GM18511 (cell line): ENCODE measurements at regions not wholly inside any gene's neighbourhood (a gene's known extent, or its start where the extent isn't known, plus 50 kb on each side); places are given as distances from the start of the nearest gene placed in this dataset.
A peak's percentile ranks its signal among the peaks of the same experiment; 100 is the strongest.
"Not testable (repeated sequence)": the region's sequence is repeated elsewhere in the genome, so short reads cannot be mapped to it uniquely, and the experiment has no call there.

ENCODE experiments used
- ATAC-seq: cut with Tn5 transposase; IDR thresholded peaks from one replicate; pipeline ENCODE4 v1.9.1; 2021; ENCODE audit warnings: mild to moderate bottlenecking, moderate library complexity; ENCODE audit not compliant: unreplicated experiment

DNA sequence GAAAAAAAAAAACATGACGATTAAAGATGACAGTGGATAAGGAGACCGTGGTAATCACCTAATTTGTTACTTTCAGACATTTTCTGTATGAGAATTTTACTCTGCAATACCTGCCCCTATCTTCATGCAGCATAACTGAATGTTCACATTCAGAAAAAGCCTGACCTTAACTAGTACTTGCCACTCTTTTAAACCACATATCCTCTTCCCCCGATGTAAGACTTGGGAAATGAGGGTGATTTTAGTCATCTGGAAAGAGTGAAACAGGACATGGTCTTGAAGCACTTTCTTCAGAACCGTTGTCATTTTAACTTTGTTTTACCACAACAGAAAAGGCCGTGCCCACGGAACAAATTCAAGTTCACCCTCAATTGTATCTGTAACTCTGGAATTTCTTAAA lies 318.5 kb downstream of the BCL2L11 start:
- ATAC-seq, result not testable (repeated sequence)

DNA sequence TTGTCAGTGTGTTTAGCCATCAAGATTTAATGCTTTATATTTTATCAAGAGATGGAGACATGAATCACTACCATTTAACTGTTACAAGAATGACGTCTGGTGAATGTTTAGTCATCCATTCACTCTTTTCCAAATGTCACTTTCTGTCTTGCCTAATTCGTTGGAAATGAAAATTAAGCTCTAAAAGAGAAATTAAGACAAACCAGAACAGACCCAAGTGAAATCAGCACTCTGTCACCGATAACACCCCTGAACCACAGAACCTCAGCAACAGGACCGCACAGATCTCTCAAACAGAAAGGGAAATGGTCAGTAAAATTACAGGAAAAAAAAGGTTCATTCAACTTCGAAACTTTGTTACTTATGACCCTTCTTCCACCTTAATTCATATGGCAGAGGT lies 320.9 kb downstream of the BCL2L11 start:
- not testable (repeated sequence) for ATAC-seq

DNA sequence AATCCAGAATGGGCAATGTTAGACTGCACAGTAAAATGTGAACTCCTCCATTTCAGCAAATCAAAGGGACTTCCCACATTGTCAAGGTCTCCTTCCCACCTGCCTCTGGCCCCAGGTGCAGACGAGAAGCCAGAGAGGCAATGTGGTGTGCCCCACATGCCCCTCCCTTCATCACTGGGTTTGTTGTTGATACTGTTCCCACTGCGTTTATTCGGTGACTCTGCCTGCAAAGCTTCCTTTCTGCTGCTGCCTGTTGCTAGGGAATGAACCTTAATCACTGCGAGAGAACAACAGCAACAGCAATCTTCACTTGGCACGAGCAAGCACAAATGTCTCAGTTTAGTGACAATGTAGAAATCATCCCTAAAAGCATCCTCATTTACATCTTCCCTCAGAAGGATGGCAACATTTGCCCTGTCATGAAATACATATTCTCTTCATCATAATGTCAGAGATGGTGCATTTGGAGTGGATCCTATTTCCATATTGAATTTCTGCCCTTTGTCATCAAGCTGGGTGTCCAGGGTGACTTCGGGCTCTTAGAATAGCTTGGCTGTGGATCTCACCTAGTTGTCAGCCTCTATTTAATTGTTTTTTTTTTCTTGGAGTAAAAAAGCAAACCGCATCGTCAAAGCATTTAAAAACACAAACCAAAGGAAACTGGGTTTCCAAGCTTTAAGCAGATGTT lies 322.2 kb downstream of the BCL2L11 start:
- ATAC-seq, result not testable (repeated sequence)

DNA sequence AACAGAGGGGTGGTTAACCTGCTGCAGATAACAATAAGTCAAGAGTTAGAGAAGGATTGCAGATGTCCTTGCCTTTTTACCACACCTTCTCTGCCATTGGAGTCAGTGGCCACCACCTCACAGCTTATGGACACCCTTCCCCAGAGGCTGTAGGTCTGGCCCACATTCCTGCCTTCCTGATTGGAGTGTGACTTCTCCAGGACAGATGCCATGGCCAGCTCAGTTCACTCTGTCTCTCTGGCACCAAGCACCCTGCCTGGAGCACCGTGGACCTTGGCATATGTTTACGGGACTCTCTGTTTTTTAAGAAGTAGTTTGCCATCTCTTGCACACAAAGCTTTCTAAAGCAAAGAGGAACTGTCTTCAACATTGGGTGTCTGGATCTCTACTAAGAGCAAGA lies 323.8 kb downstream of the BCL2L11 start:
- not testable (repeated sequence) for ATAC-seq

DNA sequence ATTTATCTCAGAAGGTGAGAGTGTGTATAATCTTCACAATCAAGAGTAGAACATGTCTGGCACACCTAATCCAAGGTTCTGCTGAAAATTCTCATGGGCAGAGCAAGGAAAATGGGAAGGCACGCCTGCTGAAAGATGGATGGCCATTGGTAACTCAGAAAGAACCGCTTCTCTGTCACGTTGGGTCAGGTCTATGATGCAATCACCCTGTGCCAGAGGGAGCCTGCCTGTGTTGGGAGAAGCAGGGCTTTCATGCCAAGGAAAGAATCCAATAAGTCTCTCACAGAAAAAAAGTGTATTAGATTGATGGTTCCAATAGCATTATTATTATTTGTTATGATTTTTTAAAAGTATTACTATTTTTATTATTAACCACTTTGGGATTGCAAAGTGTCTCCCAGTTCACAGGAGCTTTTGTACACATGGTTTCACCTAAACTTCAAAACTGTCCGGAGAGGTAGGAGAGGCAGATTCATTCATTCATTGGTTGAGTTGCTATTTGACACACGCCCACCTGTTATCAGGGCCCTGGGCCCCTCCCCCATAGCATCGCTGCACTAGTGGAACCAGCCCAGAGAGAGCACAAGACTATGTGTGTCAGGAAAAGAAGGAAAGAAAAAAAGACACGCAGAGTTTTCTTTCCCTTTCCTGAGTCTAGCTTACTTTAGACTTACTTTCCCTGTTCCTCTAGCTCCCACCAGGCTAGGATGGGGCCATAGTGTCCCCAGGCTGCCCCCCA lies 324.6 kb downstream of the BCL2L11 start:
- not testable (repeated sequence) for ATAC-seq

DNA sequence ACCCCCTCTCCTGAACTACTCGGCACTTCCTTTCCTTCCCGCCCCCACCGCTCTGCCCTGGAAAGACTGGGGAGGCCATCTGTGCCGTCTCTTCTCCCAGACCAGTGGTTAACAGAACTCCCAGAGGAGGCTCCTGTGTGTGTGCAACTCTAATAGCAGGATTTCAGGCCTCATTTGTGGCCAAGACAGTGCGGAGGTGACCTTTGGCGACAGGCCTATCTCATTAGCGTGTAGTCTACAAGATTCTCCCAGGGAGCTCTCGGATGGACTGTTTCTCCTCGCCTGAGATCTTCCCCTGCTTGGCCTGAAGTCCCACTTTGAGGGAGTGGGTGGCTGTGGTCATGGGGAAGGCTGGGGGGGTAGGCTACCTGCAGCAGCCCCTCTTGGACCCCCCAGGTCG lies 325.2 kb downstream of the BCL2L11 start:
- ATAC-seq, result not testable (repeated sequence)

DNA sequence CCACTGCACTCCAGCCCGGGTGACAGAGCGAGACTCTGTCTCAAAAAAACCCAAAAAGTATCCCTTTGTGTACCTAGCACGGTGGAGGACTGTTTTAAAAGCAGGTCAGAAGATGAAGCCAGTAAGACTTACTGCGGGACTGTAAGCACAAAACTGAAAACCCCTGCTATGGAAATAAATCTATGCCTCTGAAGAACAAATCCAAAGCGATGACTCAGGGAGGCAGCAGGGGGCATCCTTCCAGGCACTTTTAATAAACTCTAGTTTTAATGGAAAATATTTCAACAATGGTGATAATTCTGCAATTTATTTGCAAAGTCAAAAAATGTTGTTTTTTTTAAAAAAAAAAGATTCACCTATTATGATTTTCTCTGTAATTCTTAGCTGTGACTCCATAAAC lies 326.8 kb downstream of the BCL2L11 start:
- not testable (repeated sequence) for ATAC-seq

DNA sequence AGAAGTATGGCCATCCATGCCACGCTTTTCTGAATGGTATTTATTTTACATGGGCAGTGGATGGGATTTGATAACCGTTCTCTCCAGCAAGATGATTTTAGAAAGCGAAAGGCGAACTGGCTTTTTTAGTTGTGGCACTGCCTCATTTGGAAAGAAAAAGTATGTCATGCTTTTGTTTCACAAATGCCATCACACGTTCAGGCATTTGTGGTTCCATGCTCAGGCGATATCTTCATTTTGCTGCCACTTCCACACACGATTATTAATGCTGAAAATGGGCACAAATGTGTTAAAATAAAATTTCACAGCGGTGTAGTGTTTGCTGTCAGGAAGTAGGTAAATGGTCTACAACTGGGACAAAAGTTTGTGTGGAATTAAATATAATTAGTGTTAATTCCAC lies 328.1 kb downstream of the BCL2L11 start:
- not testable (repeated sequence) for ATAC-seq

DNA sequence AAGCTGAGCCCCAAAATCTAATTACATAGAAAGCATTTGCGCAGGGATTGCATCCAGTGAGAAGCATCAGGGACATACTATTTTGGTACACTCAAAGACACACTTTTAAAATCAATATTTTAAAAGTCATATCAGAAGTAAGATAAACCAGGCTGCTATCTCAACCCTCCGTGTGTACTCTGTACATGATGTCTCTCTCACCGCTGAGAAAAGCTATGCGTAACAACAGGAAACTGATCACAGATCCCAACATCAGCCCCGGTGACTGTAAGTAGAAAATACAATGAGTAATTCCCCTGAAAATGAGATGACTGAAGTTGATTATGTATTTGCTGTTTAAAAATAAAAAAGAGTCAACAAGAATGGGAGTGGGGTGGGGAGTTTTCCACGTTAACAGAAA lies 329.8 kb downstream of the BCL2L11 start:
- ATAC-seq, result not testable (repeated sequence)

DNA sequence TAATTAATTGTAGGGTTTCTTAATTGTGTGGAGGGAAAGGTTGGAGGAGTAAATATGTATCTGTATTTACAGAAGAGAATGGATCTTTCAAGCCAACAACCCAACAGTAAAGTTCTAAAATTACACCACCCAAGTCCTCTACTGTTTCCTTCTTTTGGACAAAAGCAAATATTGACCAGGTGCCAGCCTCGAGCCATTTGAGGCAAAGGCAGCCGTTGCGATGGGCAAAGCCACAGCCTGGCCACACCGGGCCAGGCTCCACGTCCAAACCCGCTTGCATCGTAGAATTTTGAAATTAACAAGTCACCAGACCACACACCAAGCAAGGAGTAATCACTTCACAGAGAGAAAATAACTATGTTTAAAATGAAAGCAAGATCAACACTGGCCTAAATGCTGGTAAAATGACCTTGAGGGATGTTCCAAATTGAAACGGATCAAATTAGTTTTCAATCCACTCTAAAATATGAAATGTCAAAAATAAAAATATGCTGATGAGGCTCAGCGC lies 331.0 kb downstream of the BCL2L11 start:
- peak; percentile 24 for ATAC-seq

DNA sequence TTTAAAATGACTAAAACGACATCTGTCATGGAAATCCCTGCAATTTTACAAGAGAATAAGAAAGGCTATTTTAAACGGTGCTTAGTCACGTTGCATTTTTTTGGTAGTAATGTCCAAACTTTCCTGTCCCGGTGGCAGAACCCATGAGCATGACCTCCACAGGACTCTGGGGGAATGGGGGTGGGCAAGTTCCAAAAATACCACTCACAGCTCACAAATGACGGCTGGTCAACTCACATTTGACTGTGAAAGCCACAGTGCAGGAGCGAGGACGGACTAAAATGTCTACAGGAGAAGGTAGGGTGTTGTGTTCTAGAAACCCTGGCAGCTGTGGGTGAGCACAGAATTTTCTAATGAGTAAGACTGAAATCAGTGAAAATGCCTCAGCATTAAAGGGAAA lies 331.5 kb downstream of the BCL2L11 start:
- ATAC-seq, result peak; percentile 70

DNA sequence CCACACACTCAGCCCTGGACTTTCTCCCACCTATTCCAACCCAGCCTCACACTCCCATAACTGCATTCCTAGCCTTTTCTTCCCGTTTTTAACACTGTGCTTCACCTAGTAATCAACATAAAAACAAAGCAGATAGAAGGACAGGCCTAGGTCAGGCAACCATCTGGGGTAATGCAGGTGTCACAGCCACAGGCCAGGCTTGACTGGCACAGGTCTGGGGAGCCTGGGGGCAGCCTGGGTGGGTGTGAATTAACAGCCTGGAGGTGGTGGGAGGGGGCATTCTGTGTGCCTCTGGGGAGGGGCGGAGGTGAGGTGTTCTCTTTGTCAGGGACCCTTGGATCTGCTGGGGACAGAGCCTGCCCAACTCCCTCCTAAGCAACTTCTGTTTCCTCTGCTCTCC lies 332.6 kb downstream of the BCL2L11 start:
- ATAC-seq, result not testable (repeated sequence)

DNA sequence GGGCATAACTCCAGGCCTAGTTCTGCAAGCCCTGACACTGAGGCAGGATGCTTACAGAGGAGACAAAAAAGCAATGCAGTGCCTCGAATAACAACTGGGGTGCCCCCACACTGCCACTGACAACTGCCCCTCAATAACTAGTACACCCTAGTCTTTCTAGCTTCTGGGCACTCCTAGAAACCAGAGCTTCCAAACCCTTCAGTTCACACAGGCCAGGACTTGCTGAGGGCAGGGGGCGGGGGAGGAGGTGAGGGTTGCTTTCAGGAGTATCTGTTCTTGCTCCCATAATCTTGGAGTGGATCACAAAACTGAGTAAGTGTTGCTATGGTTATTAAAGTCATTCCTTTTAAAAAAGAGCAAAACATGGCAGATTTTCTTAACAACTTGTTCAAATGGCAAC lies 333.1 kb downstream of the BCL2L11 start:
- not testable (repeated sequence) for ATAC-seq

DNA sequence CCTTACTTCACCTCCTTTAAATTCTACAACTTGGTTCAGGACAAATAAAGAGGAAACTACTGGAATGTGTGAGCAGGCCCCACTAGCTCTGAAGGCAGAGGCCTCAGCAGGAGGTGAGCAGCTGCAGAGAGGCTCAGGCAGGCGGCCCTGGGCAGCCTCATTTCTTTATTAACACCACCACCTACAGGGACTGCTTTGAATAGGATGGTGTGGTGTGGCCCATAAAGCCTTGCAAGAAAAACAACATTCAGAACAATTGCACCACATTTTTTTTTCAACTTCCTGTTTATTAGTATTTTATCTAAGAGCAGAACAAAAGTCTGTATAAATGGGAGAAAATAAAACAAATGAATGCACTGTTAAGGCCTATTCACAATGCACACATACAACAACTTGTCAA lies 333.7 kb downstream of the BCL2L11 start:
- peak; percentile 85 for ATAC-seq

DNA sequence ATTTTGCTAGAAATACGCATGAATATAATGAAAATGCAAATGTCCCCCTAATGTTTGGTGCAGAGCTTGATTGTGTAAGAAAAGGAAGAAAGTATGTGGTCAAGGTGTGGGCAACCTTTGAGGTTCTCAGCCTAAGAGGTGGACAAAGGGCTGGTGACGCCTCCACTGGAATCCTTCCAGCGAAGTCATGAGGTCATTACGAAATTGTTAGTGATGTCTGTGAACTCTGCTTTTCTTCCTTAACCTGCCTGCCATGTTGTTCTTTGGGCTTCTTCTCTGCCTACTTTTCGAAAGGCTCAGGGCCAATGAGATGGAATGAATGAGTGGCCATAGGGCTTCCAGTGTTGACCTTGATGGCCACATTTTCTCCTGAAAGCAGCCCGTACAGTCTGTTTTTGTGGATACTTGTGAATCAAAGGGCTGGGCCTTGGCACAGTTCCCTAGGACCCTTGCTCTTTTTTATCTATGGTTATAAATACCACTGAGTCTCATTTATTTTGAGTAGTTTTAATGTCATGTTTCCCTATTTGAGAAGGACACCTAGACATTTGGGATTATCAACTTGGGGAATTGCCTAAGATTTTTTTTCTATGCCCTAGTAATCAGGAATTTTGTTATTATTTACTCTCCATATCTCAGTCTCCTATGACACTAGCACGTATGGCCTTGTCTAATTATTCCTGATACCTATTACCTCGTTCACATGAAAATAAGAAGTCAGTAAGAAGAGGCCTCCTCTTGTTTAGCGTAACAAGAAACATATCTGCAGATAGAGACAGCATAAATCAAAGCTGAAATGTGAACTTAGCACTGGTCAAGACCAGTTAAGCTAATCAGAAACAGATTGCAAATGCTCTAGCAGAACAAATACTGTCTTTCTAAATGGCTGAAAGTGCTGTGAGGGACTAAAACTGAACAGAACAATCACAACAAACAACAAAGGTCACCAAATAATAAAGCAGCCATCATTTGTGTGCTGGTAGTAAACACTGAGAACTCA lies 334.6 kb downstream of the BCL2L11 start:
- ATAC-seq, result not testable (repeated sequence)

DNA sequence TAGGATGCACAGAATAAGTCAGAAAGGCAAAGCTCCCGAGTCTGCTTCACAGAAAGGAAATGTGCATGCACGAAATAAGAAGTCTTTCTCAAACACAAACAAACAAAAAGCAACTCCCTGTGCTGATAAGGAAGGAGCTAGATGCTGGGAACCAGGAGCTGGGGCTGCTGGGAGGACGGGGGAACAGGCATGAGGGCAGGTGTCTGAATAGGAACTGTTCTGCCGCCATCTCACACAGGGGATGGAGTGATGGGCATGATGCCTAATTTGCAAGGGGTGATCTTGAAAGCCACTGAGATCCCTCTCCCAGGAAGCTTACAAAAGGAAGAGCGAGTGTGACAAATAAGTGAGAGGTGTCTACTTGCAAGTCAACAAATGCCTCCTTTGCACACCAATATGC lies 336.5 kb downstream of the BCL2L11 start:
- ATAC-seq, result not testable (repeated sequence)

DNA sequence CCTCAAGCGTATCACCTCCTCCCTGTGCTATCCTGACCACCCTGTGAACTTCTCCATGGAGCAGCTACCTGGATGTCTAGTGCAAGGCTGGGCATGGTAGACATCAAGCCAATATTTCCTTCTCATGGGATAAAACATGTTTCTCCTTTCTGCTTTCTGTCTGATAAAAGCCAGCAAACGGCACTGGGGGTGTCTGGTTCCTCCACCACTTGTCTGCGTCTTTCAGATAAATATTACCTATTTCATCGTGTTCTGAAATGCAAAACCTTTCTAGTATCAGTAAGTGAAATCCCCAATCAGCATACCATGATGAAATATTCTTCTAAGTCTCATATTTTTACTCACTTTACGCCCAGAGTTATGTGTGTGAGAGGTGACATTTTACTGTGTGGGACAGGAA lies 340.2 kb downstream of the BCL2L11 start:
- ATAC-seq, result not testable (repeated sequence)

DNA sequence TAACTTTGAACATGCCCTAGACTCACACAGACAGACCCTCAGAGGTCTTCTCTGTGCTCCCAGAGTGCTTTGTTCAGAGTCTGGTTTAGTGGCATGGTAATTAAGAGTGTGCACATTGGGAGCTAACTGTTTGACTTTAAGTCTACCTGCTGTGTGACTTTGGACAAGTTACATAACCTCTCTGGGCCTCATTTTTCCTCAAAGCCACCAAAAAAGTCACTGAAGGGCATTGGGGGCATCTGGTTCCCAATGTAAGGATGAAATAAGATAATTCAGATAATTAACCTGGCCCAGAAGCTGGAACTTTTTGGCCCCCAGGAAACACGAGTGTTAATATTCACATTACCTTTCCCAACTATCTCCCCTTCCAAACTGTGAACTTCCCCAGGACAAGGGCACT lies 341.1 kb downstream of the BCL2L11 start:
- not testable (repeated sequence) for ATAC-seq

DNA sequence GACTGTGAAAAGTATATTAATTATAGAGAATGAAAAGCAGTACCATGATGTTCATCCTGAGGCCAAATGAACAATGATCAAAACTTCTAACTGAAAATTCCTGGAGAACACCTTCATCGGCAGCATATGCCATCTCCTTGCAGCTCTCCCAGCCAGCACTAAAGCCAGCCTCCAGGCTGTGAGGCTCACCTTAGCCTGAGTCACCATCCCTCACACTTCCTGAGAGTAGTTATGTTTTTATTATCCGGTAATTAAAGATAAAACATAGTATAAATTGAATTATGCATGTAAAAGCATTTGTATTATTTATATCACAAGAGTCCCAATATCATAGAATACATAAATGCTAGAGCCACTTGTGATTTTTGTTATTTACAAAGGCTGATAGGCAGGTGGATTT lies 341.9 kb downstream of the BCL2L11 start:
- ATAC-seq, result not testable (repeated sequence)

DNA sequence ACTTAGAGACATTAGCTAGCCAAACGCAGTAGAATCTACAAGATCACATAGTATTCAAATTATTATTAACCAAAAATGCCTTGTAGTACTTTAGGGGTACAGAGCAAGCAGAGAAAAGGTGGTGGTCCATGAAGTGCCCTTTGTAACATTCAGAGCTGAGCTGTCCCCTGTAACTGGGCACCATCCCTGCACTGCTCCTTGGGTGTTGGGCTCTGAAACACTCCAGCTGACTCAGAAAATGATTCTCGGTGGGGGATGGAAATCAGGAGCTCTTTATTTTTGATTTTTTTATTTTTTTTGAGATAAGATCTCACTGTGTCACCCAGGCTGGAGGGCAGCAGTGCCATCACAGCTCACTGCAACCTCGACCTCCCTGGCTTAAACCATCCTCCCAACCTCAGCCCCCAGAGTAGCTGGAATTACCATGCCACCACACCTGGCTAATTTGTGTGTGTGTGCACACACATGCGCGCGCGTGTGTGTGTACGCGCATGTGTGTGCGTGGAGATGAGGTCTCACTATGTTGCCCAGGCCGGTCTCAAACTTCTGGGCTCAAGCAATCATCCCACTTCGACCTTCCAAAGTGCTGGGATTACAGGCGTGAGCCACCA lies 342.6 kb downstream of the BCL2L11 start:
- not testable (repeated sequence) for ATAC-seq
